WTC11 (cell line): ENCODE measurements at regions not wholly inside any gene's neighbourhood (a gene's known extent, or its start where the extent isn't known, plus 50 kb on each side); places are given as distances from the start of the nearest gene placed in this dataset.
"Not testable (repeated sequence)": the region's sequence is repeated elsewhere in the genome, so short reads cannot be mapped to it uniquely, and the experiment has no call there.

Experiments
- ATAC-seq: fragments of 200-7000 bp; cut with Tn5 transposase; 2 replicates; pipeline ENCODE4 v1.10.0; 2021; ENCODE audit warnings: mild to moderate bottlenecking, moderate library complexity
- CTCF ChIA-PET: fragments of 300-600 bp; sonication (Branson Sonifier 250); formaldehyde crosslinking; loops from one replicate; lab custom pipeline; 2021; ENCODE audit warnings: antibody characterized with exemption; lab: Charles Lee
- POLR2A ChIA-PET: fragments of 350-600 bp; sonication (Branson Sonifier 250); formaldehyde crosslinking; loops from one replicate; lab custom pipeline; 2021; ENCODE audit warnings: antibody characterized with exemption; lab: Charles Lee
- DNase-seq: peaks from one replicate; pipeline ENCODE4 v3.0.0; 2021; ENCODE audit warnings: low spot score
- H3K27ac Mint-ChIP-seq: 2 replicates; pipeline ENCODE4 v1.8.0; 2021; ENCODE audit warnings: mixed read lengths
- H3K27me3 Mint-ChIP-seq: 2 replicates; pipeline ENCODE4 v1.8.0; 2021; ENCODE audit warnings: low read depth, mild to moderate bottlenecking, moderate library complexity, mixed read lengths
- H3K36me3 Mint-ChIP-seq: 2 replicates; pipeline ENCODE4 v1.8.0; 2021; ENCODE audit warnings: mixed read lengths
- H3K4me1 Mint-ChIP-seq: 2 replicates; pipeline ENCODE4 v1.8.0; 2022; ENCODE audit warnings: mixed read lengths
- H3K4me3 Mint-ChIP-seq: 2 replicates; pipeline ENCODE4 v1.8.0; 2021; ENCODE audit warnings: mild to moderate bottlenecking, moderate library complexity, mixed read lengths
- H3K9me3 Mint-ChIP-seq: 2 replicates; pipeline ENCODE4 v1.8.0; 2021; ENCODE audit warnings: mixed read lengths
- ATF1 ChIP-seq: sonication (generic); formaldehyde crosslinking; IDR thresholded peaks from 2 replicates; pipeline ENCODE4 v1.8.1; 2023; ENCODE audit warnings: mild to moderate bottlenecking, moderate library complexity, missing genetic modification reagents
- CBFB ChIP-seq: sonication (generic); formaldehyde crosslinking; IDR thresholded peaks from 2 replicates; pipeline ENCODE4 v1.8.1; 2022; ENCODE audit warnings: mild to moderate bottlenecking, low read depth, missing genetic modification reagents
- EMX1 ChIP-seq: fragments of 250-450 bp; sonication (Bioruptor Pico); IDR thresholded peaks from 2 replicates; pipeline ENCODE4 v1.8.0; 2021; ENCODE audit warnings: mild to moderate bottlenecking
- ESRRA ChIP-seq: sonication (generic); formaldehyde crosslinking; IDR thresholded peaks from 2 replicates; pipeline ENCODE4 v1.8.1; 2022; ENCODE audit warnings: mild to moderate bottlenecking, missing genetic modification reagents, borderline replicate concordance
- GTF2I ChIP-seq: fragments of 250-450 bp; sonication (Bioruptor Pico); conservative IDR thresholded peaks from 2 replicates; pipeline ENCODE4 v1.4.0; 2021; ENCODE audit warnings: mild to moderate bottlenecking
- NR1H2 ChIP-seq: sonication (generic); formaldehyde crosslinking; IDR thresholded peaks from 2 replicates; pipeline ENCODE4 v1.9.0; 2021; ENCODE audit warnings: mild to moderate bottlenecking, moderate library complexity, missing genetic modification reagents
- NR3C1 ChIP-seq: sonication (generic); formaldehyde crosslinking; conservative IDR thresholded peaks from 2 replicates; pipeline ENCODE4 v1.8.1; 2023; ENCODE audit warnings: low read depth, mild to moderate bottlenecking, missing genetic modification reagents
- RELA ChIP-seq: sonication (generic); formaldehyde crosslinking; IDR thresholded peaks from 2 replicates; pipeline ENCODE4 v1.8.1; 2022; ENCODE audit warnings: missing genetic modification reagents, mild to moderate bottlenecking, borderline replicate concordance
- RORB ChIP-seq: fragments of 250-450 bp; sonication (Bioruptor Pico); IDR thresholded peaks from 2 replicates; pipeline ENCODE4 v1.9.0; 2021; ENCODE audit warnings: mild to moderate bottlenecking
- SP1 ChIP-seq: sonication (generic); formaldehyde crosslinking; conservative IDR thresholded peaks from 2 replicates; pipeline ENCODE4 v1.8.1; 2022; ENCODE audit warnings: missing genetic modification reagents
- ZBTB21 ChIP-seq: sonication (generic); formaldehyde crosslinking; IDR thresholded peaks from 2 replicates; pipeline ENCODE4 v1.8.1; 2023; ENCODE audit warnings: mild to moderate bottlenecking, missing genetic modification reagents, borderline replicate concordance
- TF ChIP-seq, protein P1 (sequence below): sonication (generic); formaldehyde crosslinking; IDR thresholded peaks from 2 replicates; pipeline ENCODE4 v1.8.1; 2023; ENCODE audit warnings: mild to moderate bottlenecking, missing genetic modification reagents
- TF ChIP-seq, protein P2 (sequence below): sonication (generic); formaldehyde crosslinking; IDR thresholded peaks from 2 replicates; pipeline ENCODE4 v1.8.0; 2022; ENCODE audit warnings: mild to moderate bottlenecking, missing genetic modification reagents
- TF ChIP-seq, protein P3 (sequence below): sonication (generic); formaldehyde crosslinking; IDR thresholded peaks from 2 replicates; pipeline ENCODE4 v1.8.1; 2023; ENCODE audit warnings: mild to moderate bottlenecking, missing genetic modification reagents, borderline replicate concordance
- TF ChIP-seq, protein P4 (sequence below): sonication (generic); formaldehyde crosslinking; conservative IDR thresholded peaks from 2 replicates; pipeline ENCODE4 v1.8.1; 2022; ENCODE audit warnings: mild to moderate bottlenecking, missing genetic modification reagents
- TF ChIP-seq, protein P5 (sequence below): sonication (generic); formaldehyde crosslinking; IDR thresholded peaks from 2 replicates; pipeline ENCODE4 v1.8.0; 2023; ENCODE audit warnings: mild to moderate bottlenecking, missing genetic modification reagents
- TF ChIP-seq, protein P6 (sequence below): fragments of 250-450 bp; sonication (Bioruptor Pico); IDR thresholded peaks from 2 replicates; pipeline ENCODE4 v1.9.0; 2021; ENCODE audit warnings: mild to moderate bottlenecking
- TF ChIP-seq, protein P7 (sequence below): fragments of 250-450 bp; sonication (Bioruptor Pico); IDR thresholded peaks from 2 replicates; pipeline ENCODE4 v1.9.0; 2021; ENCODE audit warnings: moderate library complexity, mild to moderate bottlenecking, inconsistent platforms, borderline replicate concordance
- TF ChIP-seq, protein P8 (sequence below): sonication (generic); formaldehyde crosslinking; IDR thresholded peaks from 2 replicates; pipeline ENCODE4 v1.8.1; 2022; ENCODE audit warnings: mild to moderate bottlenecking, missing genetic modification reagents, moderate library complexity, borderline replicate concordance

DNA sequence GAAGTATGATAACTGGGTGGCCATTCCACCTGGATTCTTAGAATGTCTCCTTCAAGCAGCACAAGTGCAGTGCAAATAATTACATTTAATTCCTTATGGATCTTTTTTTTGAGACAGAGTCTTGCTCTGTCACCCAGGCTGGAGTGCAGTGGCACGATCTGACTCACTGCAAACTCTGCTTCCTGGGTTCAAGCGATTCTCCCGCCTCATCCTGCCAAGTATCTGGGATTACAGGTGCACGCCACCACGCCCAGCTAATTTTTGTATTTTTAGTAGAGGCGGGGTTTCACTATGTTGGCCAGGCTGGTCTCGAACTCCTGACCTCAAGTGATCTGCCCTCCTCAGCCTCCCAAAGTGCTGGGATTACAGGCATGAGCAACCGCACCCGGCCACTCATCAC is 80.7 kb upstream of the ABHD2 start:
- H3K27ac Mint-ChIP-seq, H3K27me3 Mint-ChIP-seq, CTCF ChIA-PET, H3K4me3 Mint-ChIP-seq, H3K9me3 Mint-ChIP-seq, H3K36me3 Mint-ChIP-seq, POLR2A ChIA-PET, DNase-seq, ATAC-seq: not testable (repeated sequence)
- H3K4me1 Mint-ChIP-seq: peaks cover 26% of the 10 kb centered on the region

DNA sequence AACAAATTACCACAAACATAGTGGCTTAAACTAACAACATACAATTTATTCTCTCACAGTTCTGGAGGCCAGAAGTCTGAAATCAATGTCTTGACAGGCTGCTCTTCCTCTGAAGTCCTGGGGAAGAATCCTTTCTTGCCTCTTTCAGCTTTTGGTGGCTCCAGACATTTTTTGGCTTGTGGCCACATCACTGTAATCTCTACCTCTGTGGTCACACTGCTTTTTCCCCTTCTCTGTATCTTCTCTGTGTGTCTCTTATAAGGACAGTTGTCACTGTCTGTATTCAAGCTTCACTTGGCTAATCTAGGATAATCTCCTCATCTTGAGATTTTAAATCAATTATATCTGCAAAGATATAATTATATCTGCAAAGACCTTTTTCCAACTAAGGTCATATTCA is 80.3 kb upstream of the ABHD2 start:
- no peaks in the 10 kb centered on the region; the same call in 1 of the 2 replicates for H3K27me3 Mint-ChIP-seq
- DNase-seq (no peak), ATAC-seq (no peak)
- no peak overlapping the region for H3K27ac Mint-ChIP-seq
- H3K4me3 Mint-ChIP-seq: no peak overlapping the region
- TF ChIP-seq ESRRA (no peak), GTF2I (CRISPR knock-in tag) (no peak), CBFB (no peak), SP1 (CRISPR knock-in tag) (no peak), ZBTB21 (no peak), NR1H2 (CRISPR knock-in tag) (no peak), EMX1 (CRISPR knock-in tag) (no peak)
- TF ChIP-seq, protein P1, sequence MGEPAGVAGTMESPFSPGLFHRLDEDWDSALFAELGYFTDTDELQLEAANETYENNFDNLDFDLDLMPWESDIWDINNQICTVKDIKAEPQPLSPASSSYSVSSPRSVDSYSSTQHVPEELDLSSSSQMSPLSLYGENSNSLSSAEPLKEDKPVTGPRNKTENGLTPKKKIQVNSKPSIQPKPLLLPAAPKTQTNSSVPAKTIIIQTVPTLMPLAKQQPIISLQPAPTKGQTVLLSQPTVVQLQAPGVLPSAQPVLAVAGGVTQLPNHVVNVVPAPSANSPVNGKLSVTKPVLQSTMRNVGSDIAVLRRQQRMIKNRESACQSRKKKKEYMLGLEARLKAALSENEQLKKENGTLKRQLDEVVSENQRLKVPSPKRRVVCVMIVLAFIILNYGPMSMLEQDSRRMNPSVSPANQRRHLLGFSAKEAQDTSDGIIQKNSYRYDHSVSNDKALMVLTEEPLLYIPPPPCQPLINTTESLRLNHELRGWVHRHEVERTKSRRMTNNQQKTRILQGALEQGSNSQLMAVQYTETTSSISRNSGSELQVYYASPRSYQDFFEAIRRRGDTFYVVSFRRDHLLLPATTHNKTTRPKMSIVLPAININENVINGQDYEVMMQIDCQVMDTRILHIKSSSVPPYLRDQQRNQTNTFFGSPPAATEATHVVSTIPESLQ: no peak
- TF ChIP-seq, protein P2, sequence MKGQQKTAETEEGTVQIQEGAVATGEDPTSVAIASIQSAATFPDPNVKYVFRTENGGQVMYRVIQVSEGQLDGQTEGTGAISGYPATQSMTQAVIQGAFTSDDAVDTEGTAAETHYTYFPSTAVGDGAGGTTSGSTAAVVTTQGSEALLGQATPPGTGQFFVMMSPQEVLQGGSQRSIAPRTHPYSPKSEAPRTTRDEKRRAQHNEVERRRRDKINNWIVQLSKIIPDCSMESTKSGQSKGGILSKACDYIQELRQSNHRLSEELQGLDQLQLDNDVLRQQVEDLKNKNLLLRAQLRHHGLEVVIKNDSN: no peak
- TF ChIP-seq, protein P3, sequence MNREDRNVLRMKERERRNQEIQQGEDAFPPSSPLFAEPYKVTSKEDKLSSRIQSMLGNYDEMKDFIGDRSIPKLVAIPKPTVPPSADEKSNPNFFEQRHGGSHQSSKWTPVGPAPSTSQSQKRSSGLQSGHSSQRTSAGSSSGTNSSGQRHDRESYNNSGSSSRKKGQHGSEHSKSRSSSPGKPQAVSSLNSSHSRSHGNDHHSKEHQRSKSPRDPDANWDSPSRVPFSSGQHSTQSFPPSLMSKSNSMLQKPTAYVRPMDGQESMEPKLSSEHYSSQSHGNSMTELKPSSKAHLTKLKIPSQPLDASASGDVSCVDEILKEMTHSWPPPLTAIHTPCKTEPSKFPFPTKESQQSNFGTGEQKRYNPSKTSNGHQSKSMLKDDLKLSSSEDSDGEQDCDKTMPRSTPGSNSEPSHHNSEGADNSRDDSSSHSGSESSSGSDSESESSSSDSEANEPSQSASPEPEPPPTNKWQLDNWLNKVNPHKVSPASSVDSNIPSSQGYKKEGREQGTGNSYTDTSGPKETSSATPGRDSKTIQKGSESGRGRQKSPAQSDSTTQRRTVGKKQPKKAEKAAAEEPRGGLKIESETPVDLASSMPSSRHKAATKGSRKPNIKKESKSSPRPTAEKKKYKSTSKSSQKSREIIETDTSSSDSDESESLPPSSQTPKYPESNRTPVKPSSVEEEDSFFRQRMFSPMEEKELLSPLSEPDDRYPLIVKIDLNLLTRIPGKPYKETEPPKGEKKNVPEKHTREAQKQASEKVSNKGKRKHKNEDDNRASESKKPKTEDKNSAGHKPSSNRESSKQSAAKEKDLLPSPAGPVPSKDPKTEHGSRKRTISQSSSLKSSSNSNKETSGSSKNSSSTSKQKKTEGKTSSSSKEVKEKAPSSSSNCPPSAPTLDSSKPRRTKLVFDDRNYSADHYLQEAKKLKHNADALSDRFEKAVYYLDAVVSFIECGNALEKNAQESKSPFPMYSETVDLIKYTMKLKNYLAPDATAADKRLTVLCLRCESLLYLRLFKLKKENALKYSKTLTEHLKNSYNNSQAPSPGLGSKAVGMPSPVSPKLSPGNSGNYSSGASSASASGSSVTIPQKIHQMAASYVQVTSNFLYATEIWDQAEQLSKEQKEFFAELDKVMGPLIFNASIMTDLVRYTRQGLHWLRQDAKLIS (CRISPR knock-in tag): no peak
- TF ChIP-seq, protein P4, sequence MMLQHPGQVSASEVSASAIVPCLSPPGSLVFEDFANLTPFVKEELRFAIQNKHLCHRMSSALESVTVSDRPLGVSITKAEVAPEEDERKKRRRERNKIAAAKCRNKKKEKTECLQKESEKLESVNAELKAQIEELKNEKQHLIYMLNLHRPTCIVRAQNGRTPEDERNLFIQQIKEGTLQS (CRISPR knock-in tag): no peak
- TF ChIP-seq, protein P5, sequence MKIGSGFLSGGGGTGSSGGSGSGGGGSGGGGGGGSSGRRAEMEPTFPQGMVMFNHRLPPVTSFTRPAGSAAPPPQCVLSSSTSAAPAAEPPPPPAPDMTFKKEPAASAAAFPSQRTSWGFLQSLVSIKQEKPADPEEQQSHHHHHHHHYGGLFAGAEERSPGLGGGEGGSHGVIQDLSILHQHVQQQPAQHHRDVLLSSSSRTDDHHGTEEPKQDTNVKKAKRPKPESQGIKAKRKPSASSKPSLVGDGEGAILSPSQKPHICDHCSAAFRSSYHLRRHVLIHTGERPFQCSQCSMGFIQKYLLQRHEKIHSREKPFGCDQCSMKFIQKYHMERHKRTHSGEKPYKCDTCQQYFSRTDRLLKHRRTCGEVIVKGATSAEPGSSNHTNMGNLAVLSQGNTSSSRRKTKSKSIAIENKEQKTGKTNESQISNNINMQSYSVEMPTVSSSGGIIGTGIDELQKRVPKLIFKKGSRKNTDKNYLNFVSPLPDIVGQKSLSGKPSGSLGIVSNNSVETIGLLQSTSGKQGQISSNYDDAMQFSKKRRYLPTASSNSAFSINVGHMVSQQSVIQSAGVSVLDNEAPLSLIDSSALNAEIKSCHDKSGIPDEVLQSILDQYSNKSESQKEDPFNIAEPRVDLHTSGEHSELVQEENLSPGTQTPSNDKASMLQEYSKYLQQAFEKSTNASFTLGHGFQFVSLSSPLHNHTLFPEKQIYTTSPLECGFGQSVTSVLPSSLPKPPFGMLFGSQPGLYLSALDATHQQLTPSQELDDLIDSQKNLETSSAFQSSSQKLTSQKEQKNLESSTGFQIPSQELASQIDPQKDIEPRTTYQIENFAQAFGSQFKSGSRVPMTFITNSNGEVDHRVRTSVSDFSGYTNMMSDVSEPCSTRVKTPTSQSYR: no peak
- peaks cover 12% of the 10 kb centered on the region for H3K36me3 Mint-ChIP-seq
- CTCF ChIA-PET: no interaction called here
- H3K4me1 Mint-ChIP-seq: peaks cover 21% of the 10 kb centered on the region
- POLR2A ChIA-PET: no interaction called here
- H3K9me3 Mint-ChIP-seq: peaks cover 11% of the 10 kb centered on the region

DNA sequence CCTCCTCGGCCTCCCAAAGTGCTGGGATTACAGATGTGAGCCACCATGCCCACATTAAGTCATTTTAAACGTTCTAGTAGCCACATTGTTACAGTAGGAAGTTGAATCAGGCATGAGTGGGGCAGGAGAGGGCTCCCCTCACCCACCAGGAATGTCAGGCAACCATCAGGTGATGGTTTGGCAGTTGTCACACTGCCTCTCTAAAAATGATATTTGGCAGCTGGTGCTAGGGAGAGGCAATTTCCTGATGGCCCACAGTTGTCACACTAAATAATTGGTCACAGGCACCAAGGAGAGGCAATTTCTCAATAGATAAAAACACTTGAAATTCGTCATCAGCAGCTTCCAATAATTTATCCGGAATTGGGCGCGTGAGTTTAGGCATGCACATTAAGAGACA is 79.2 kb upstream of the ABHD2 start:
- DNase-seq: no peak
- POLR2A ChIA-PET: no interaction called here
- CTCF ChIA-PET: no interaction called here
- TF ChIP-seq, protein P6, sequence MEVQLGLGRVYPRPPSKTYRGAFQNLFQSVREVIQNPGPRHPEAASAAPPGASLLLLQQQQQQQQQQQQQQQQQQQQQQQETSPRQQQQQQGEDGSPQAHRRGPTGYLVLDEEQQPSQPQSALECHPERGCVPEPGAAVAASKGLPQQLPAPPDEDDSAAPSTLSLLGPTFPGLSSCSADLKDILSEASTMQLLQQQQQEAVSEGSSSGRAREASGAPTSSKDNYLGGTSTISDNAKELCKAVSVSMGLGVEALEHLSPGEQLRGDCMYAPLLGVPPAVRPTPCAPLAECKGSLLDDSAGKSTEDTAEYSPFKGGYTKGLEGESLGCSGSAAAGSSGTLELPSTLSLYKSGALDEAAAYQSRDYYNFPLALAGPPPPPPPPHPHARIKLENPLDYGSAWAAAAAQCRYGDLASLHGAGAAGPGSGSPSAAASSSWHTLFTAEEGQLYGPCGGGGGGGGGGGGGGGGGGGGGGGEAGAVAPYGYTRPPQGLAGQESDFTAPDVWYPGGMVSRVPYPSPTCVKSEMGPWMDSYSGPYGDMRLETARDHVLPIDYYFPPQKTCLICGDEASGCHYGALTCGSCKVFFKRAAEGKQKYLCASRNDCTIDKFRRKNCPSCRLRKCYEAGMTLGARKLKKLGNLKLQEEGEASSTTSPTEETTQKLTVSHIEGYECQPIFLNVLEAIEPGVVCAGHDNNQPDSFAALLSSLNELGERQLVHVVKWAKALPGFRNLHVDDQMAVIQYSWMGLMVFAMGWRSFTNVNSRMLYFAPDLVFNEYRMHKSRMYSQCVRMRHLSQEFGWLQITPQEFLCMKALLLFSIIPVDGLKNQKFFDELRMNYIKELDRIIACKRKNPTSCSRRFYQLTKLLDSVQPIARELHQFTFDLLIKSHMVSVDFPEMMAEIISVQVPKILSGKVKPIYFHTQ: no peak
- TF ChIP-seq RELA (CRISPR knock-in tag): no peak
- TF ChIP-seq, protein P7, sequence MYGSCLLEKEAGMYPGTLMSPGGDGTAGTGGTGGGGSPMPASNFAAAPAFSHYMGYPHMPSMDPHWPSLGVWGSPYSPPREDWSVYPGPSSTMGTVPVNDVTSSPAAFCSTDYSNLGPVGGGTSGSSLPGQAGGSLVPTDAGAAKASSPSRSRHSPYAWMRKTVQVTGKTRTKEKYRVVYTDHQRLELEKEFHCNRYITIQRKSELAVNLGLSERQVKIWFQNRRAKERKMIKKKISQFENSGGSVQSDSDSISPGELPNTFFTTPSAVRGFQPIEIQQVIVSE (CRISPR knock-in tag): no peak
- no peak for TF ChIP-seq ATF1
- no peak for TF ChIP-seq NR3C1 (CRISPR knock-in tag)
- TF ChIP-seq RORB (CRISPR knock-in tag): no peak
- TF ChIP-seq, protein P8, sequence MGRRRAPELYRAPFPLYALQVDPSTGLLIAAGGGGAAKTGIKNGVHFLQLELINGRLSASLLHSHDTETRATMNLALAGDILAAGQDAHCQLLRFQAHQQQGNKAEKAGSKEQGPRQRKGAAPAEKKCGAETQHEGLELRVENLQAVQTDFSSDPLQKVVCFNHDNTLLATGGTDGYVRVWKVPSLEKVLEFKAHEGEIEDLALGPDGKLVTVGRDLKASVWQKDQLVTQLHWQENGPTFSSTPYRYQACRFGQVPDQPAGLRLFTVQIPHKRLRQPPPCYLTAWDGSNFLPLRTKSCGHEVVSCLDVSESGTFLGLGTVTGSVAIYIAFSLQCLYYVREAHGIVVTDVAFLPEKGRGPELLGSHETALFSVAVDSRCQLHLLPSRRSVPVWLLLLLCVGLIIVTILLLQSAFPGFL: no peak
- TF ChIP-seq, all 79 proteins: peak for 0
- H3K4me3 Mint-ChIP-seq: no peak overlapping the region
- peaks cover 17% of the 10 kb centered on the region for H3K36me3 Mint-ChIP-seq
- peaks cover 10% of the 10 kb centered on the region for H3K4me1 Mint-ChIP-seq
- H3K27me3 Mint-ChIP-seq: no peaks in the 10 kb centered on the region; the same call in 1 of the 2 replicates
- ATAC-seq: no peak
- no peak overlapping the region for H3K27ac Mint-ChIP-seq
- peaks cover 18% of the 10 kb centered on the region for H3K9me3 Mint-ChIP-seq
